ENCODE measurements at regions not wholly inside any gene's neighbourhood (a gene's known extent, or its start where the extent isn't known, plus 50 kb on each side); places are given as distances from the start of the nearest gene placed in this dataset.

GRCh38 chr6:133634474-133634873 is 254.4 kb upstream of the TCF21 start:
- TF ChIP-seq CTCF (IDR thresholded peaks at IDR 0.05): no peak

GRCh38 chr6:133635447-133635846 is 253.5 kb upstream of the TCF21 start:
- Mint-ChIP-seq H3K27me3 (ENCODE audit: low read depth) (no peaks in the 10 kb centered on the region), H3K4me3 (ENCODE audit: unreplicated experiment) (no peak overlapping the region), H3K36me3 (ENCODE audit: low read depth) (peaks cover 2% of the 10 kb centered on the region), H3K27ac (ENCODE audit: unreplicated experiment) (no peak overlapping the region), H3K9me3 (ENCODE audit: low read depth) (peaks cover 5% of the 10 kb centered on the region), H3K4me1 (ENCODE audit: low read depth) (no peaks in the 10 kb centered on the region)
- no peak for DNase-seq (ENCODE audit: low spot score)
- no peak for TF ChIP-seq CTCF (IDR thresholded peaks at IDR 0.05)

More at GRCh38 chr6:133634474-133634873, 254.4 kb upstream of the TCF21 start:
- H3K36me3 Mint-ChIP-seq (ENCODE audit: low read depth): peaks cover 2% of the 10 kb centered on the region
- no peaks in the 10 kb centered on the region for H3K4me1 Mint-ChIP-seq (ENCODE audit: low read depth)
- peaks cover 5% of the 10 kb centered on the region for H3K9me3 Mint-ChIP-seq (ENCODE audit: low read depth)
- H3K27me3 Mint-ChIP-seq (ENCODE audit: low read depth): no peaks in the 10 kb centered on the region
- DNase-seq (ENCODE audit: low spot score): no peak
- no peak overlapping the region for H3K4me3 Mint-ChIP-seq (ENCODE audit: unreplicated experiment)
- no peak overlapping the region for H3K27ac Mint-ChIP-seq (ENCODE audit: unreplicated experiment)

GRCh38 chr6:133637436-133637835 is 251.5 kb upstream of the TCF21 start:
- peaks cover 5% of the 10 kb centered on the region for H3K9me3 Mint-ChIP-seq (ENCODE audit: low read depth)
- no peak for TF ChIP-seq CTCF (IDR thresholded peaks at IDR 0.05)
- H3K36me3 Mint-ChIP-seq (ENCODE audit: low read depth): peaks cover 2% of the 10 kb centered on the region
- H3K4me3 Mint-ChIP-seq (ENCODE audit: unreplicated experiment): no peak overlapping the region
- no peak for DNase-seq (ENCODE audit: low spot score)
- H3K27me3 Mint-ChIP-seq (ENCODE audit: low read depth): no peaks in the 10 kb centered on the region
- H3K27ac Mint-ChIP-seq (ENCODE audit: unreplicated experiment): no peak overlapping the region
- H3K4me1 Mint-ChIP-seq (ENCODE audit: low read depth): no peaks in the 10 kb centered on the region

GRCh38 chr6:133637874-133638273 is 251.0 kb upstream of the TCF21 start:
- peaks cover 5% of the 10 kb centered on the region for H3K9me3 Mint-ChIP-seq (ENCODE audit: low read depth)
- H3K27me3 Mint-ChIP-seq (ENCODE audit: low read depth): no peaks in the 10 kb centered on the region
- peaks cover 2% of the 10 kb centered on the region for H3K36me3 Mint-ChIP-seq (ENCODE audit: low read depth)
- TF ChIP-seq CTCF (IDR thresholded peaks at IDR 0.05): no peak
- no peak overlapping the region for H3K4me3 Mint-ChIP-seq (ENCODE audit: unreplicated experiment)
- DNase-seq (ENCODE audit: low spot score): no peak
- H3K27ac Mint-ChIP-seq (ENCODE audit: unreplicated experiment): no peak overlapping the region
- no peaks in the 10 kb centered on the region for H3K4me1 Mint-ChIP-seq (ENCODE audit: low read depth)

GRCh38 chr6:133641104-133641503 is 247.8 kb upstream of the TCF21 start:
- DNase-seq (ENCODE audit: low spot score): no peak
- Mint-ChIP-seq H3K27me3 (ENCODE audit: low read depth) (no peaks in the 10 kb centered on the region), H3K36me3 (ENCODE audit: low read depth) (peaks cover 2% of the 10 kb centered on the region), H3K27ac (ENCODE audit: unreplicated experiment) (no peak overlapping the region), H3K9me3 (ENCODE audit: low read depth) (peaks cover 5% of the 10 kb centered on the region), H3K4me3 (ENCODE audit: unreplicated experiment) (no peak overlapping the region), H3K4me1 (ENCODE audit: low read depth) (peaks cover 14% of the 10 kb centered on the region)
- no peak for TF ChIP-seq CTCF (IDR thresholded peaks at IDR 0.05)
